ENCODE measurements at regions not wholly inside any gene's neighbourhood (a gene's known extent, or its start where the extent isn't known, plus 50 kb on each side); places are given as distances from the start of the nearest gene placed in this dataset.

DNA sequence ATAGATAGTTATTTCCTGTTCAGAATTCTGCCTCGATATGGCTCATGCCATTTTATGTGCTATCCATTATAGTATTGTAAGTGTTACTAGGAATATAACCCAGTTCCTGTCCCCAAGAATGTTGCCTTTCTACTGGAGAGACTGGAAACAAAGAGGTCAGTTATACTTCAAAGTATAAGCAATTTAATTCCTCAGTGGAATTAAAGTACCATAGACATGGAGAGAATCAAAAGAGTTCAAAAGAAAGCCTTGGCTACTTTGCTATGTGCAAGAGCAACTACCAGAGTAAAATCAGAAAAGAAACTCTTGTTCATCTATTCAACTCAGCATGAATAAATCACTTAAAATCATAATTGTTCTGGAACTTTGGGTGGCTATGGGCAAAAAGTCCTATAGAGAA, 173.2 kb upstream of the EEA1 start:
- DNase-seq (ENCODE audit: low read depth): no peak

GRCh38 chr12:93102744-93103143, 173.6 kb upstream of the EEA1 start:
- DNase-seq (ENCODE audit: low read depth): no peak

DNA sequence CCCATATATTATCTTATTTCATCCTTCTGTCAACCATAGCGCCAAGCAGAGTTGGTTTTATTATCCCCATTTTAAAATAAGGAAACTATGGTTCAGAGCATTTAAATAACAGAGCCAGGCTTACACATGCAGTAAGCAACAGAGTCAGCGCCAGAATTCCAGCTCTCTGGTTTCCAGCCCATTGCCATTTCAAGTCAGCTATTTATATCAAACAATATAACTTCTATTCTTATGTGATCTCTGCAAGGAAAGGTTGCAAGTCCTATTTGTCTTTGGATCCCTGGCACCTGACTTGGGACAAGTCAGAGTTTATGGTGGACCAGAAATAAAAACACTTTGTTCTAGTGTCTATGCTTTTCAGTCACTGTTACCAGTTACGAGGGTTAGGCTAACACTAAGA, 174.1 kb upstream of the EEA1 start:
- DNase-seq (ENCODE audit: low read depth): no peak

DNA sequence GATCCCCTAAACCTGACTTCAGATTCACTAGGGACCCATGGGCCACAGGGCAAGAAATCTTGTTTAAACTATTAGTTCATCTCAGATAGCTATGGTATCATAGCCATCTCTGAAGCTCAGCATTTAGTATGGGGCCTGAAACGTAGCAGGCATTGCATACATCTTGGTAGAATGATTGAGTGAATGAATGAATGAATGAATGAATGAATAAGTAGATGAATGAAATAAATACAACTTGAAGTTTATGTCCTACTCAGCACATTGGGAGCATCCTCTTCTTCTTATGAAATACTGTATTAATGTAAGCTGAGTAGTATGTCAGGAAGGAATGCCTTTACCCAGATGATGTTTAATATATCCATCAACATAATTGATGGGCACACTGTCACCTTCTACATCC, 175.4 kb upstream of the EEA1 start:
- DNase-seq (ENCODE audit: low read depth): no peak

- no peak for DNase-seq (ENCODE audit: low read depth)
Measured at GRCh38 chr12:93106910-93107309, 177.8 kb upstream of the EEA1 start.

GRCh38 chr12:93107514-93108312, 178.6 kb upstream of the EEA1 start:
- DNase-seq (ENCODE audit: low read depth): no peak

DNA sequence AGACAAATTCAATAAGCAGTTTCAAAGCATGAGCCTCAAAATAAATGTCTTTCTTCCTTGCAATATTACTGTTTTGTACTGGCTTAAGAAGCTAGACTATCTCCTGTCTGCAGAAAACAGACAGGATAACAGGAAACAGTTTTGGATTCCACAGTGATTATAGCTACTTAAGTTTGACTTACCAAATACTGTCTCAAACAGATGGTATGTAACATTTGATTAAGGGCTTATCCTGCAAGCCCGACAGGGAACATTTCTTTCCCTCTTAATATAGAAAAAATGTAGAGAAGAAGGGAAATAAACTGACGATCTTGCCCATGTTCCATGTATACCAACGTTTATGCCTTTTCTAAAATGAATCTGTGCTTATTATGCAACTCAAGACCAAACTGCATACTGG, 179.9 kb upstream of the EEA1 start:
- no peak for DNase-seq (ENCODE audit: low read depth)

GRCh38 chr12:93109551-93110203, 180.6 kb upstream of the EEA1 start:
- no peak for DNase-seq (ENCODE audit: low read depth)

DNA sequence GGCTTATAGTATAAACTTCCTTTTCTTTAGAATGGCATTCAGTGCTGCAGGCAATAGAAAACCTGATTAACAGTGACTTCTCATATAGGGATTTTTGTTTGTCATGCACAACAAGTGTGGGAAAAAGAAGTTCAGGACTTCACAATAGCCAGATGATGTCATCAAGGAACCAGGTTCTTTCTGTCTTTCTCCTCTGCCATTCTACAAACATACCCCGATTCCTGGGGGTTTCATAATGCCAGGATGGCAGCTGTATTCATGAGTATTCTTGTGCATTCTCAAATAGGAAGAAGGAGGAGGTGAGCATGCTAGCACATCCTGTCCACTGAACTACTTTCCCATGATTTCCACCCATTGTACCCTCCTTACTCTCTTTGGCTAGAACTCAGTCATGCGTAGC, 182.7 kb upstream of the EEA1 start:
- no peak for DNase-seq (ENCODE audit: low read depth)

DNA sequence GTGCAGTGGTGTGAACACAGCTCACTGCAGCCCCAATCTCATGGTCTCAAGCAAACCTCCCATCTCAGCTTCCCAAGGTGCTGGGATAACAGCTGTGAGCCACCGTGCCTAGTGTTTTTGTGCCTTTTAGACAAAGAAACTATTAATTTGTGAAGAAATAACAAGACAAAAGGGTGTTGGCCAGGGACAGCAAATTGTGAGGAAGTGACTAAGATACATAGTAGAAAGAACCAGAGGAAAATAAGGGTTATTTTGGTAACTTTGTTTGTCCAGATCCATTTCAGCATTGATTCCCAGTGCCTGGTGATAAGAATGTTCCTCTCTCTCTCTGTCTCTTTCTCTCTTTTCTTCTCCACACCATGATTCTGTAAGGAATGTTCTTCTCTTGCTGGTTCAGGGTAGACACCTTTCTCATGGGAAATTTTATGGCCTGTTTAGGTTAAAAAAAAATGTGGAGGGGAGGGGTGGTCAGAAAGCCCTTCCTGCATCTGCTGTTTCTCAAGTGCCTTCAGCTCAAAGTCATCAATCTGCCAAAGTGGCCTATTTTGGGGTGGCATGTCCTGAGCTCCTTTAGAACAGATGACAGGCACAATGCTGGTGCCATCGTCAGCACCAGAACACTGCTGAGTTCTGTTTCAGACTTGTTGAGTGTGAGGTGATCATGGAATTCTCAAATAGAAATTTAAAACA, 184.4 kb upstream of the EEA1 start:
- DNase-seq (ENCODE audit: low read depth): peak; percentile 18

- DNase-seq (ENCODE audit: low read depth): peak; percentile 47
Measured at GRCh38 chr12:93115198-93115601, 186.1 kb upstream of the EEA1 start.

DNA sequence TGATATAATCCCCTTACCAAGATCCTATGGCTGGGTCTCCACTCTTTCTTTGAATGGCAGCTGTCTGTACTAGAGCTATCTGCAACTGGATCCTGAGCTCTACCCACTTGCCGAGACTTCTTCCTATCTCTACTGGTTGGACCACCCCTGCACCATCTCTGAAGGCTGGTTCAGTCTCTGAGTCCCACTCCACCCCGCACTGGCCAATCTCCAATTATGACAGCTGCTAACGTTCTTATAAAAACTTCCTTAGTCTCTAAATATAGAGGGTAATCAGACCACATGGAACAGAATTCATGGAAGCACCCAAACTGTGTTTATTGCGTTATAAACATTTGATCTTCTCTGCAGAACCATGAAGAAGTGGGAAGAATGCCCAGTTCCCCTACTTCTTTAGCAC, 186.6 kb upstream of the EEA1 start:
- DNase-seq (ENCODE audit: low read depth): peak; percentile 85

GRCh38 chr12:93116632-93117031, 187.5 kb upstream of the EEA1 start:
- no peak for DNase-seq (ENCODE audit: low read depth)

- peak; percentile 32 for DNase-seq (ENCODE audit: low read depth)
Measured at GRCh38 chr12:93121729-93122488, 192.8 kb upstream of the EEA1 start.

DNA sequence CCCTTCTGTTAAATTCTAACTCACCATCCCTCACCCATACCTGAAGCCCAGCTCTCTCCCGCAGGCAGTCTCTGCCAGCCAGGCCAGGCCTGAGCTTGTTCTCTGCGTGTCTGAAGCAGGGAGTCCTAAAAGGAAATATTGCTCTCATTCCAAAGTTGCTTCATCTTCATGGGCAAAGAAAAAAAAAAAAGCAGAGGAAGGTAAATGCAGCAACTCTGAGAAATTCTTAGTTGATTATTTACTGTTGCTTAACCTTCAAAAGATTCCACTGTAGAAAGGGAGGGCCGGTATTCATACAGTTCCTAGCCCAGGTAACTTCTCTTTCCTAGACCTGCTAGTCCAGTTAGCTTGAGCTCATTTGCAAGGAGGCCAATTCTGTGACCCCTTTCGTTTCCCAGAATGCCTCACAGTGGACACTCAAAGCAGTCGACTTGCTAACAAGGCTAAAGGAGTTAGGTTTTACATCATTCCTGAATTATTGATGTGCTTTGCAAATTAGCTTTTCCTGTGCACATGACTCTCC, 193.5 kb upstream of the EEA1 start:
- DNase-seq (ENCODE audit: low read depth): no peak

- peak; percentile 24 for DNase-seq (ENCODE audit: low read depth)
Measured at GRCh38 chr12:93125126-93125525, 196.0 kb upstream of the EEA1 start.

- DNase-seq (ENCODE audit: low read depth): peak; percentile 57
Measured at GRCh38 chr12:93126069-93126474, 197.0 kb upstream of the EEA1 start.

- no peak for DNase-seq (ENCODE audit: low read depth)
Measured at GRCh38 chr12:93127107-93127560, 198.0 kb upstream of the EEA1 start.

DNA sequence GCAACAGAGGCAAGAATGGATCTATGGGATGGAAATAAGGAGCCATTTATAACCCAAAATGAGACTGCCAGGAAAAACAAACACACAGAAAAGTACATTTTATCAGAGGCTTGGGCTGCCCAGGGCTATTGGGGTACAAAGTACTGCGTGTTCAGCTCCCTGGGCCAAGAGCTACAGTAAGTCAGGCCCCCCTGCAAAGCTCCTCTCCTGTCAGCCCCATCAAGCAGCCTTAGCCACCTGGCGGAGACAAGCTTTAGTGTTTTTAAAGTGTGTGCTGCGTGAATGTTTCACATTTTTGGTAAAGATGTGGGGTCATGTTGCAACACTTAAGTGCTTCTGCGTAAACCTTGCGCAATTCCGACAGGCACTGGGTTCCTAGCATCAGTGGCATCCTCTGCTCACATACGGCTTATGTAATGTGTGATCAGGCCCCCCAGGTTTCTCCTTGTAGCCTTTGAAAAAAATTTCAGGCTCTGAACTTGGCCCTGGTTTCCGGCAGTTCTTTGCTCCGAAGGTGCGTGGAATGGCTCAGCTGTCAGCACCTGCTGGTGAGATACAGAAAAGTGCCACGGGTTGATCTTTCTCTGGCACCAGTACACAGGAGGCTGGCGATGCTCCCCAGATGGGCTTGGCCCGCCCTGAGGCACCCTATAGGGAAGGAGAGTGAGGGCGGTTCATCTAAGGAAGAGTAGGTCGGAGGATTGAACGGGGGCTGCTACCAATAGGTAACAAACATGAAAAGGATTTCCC, 198.7 kb upstream of the EEA1 start:
- peak; percentile 42 for DNase-seq (ENCODE audit: low read depth)

DNA sequence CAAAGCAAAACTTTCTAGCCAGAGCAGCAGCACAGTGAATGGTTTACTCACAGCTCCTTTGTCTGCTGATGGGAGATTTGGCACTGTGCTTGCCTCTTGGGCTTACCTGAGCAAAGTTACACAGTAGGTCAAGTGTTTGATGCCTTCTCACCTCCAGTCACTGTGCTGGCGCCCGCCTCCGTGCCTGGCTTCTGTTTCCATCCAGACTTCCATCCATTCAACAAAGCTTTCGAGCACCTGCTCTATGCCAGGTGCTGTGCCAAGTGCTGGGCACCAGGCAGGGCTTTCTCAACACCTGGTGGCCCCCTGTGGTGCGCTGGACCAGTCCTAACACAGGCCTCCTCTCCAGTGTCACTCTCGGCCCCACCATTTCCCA, 199.2 kb upstream of the EEA1 start:
- DNase-seq (ENCODE audit: low read depth): no peak

Measured in myocyte (in vitro differentiated cells).